ENCODE measurements at regions not wholly inside any gene's neighbourhood (a gene's known extent, or its start where the extent isn't known, plus 50 kb on each side); places are given as distances from the start of the nearest gene placed in this dataset.

- no peak for TF ChIP-seq CTCF (IDR thresholded peaks at IDR 0.05; ENCODE audit: insufficient read depth, low read length)
- DNase-seq (ENCODE audit: low read depth): no peak
- no peak overlapping the region for H3K4me3 ChIP-seq (ENCODE audit: low read depth, low read length)
These were observed 300.4 kb upstream of the ADAMTS9 start for GRCh38 chr3:64988188-64988587.

- TF ChIP-seq CTCF (IDR thresholded peaks at IDR 0.05; ENCODE audit: insufficient read depth, low read length): no peak
- no peak overlapping the region for H3K4me3 ChIP-seq (ENCODE audit: low read depth, low read length)
- DNase-seq (ENCODE audit: low read depth): no peak
These were observed 299.9 kb upstream of the ADAMTS9 start for GRCh38 chr3:64987726-64988125.

- no peak for TF ChIP-seq CTCF (IDR thresholded peaks at IDR 0.05; ENCODE audit: insufficient read depth, low read length)
- no peak for DNase-seq (ENCODE audit: low read depth)
- no peak overlapping the region for H3K4me3 ChIP-seq (ENCODE audit: low read depth, low read length)
These were observed 297.3 kb upstream of the ADAMTS9 start for GRCh38 chr3:64985072-64985471.

GRCh38 chr3:64983583-64984359, 296.0 kb upstream of the ADAMTS9 start:
- peak; percentile 14 for DNase-seq (ENCODE audit: low read depth)
- no peak overlapping the region for H3K4me3 ChIP-seq (ENCODE audit: low read depth, low read length)
- TF ChIP-seq CTCF (IDR thresholded peaks at IDR 0.05; ENCODE audit: insufficient read depth, low read length): no peak

GRCh38 chr3:64977308-64978100, 289.7 kb upstream of the ADAMTS9 start:
- no peak for TF ChIP-seq CTCF (IDR thresholded peaks at IDR 0.05; ENCODE audit: insufficient read depth, low read length)
- DNase-seq (ENCODE audit: low read depth): peak; percentile 1
- no peak overlapping the region for H3K4me3 ChIP-seq (ENCODE audit: low read depth, low read length)

GRCh38 chr3:64976456-64976855, 288.7 kb upstream of the ADAMTS9 start:
- no peak for TF ChIP-seq CTCF (IDR thresholded peaks at IDR 0.05; ENCODE audit: insufficient read depth, low read length)
- no peak for DNase-seq (ENCODE audit: low read depth)
- no peak overlapping the region for H3K4me3 ChIP-seq (ENCODE audit: low read depth, low read length)

Data from fibroblast of the aortic adventitia (primary cell).